Transverse colon (tissue), 4 donors: ENCODE measurements at regions not wholly inside any gene's neighbourhood (a gene's known extent, or its start where the extent isn't known, plus 50 kb on each side); places are given as distances from the start of the nearest gene placed in this dataset.

Source experiments
- DNase-seq: peaks from one replicate; pipeline ENCODE4 v3.0.0-alpha.2; 2019
- H3K27ac ChIP-seq, 4 donors: fragments of 200-600 bp; sonication (generic); 2 replicates each; pipeline ENCODE4 v1.5.1; 2016 to 2018; ENCODE audit warnings: inconsistent platforms in 4 of 4
- H3K27me3 ChIP-seq: fragments of 200-600 bp; sonication (generic); 2 replicates; pipeline ENCODE4 v1.5.1; 2017; ENCODE audit warnings: inconsistent platforms
- H3K36me3 ChIP-seq, 4 donors: fragments of 200-600 bp; sonication (generic); 2 replicates each; pipeline ENCODE4 v1.5.1; 2017 to 2019; ENCODE audit warnings: inconsistent platforms in 4 of 4
- H3K4me1 ChIP-seq, 4 donors: fragments of 200-600 bp; sonication (generic); 2 replicates each; pipeline ENCODE4 v1.5.1; 2017 to 2020; ENCODE audit warnings: inconsistent platforms in 4 of 4
- H3K4me3 ChIP-seq, 4 donors: fragments of 200-600 bp; sonication (generic); 1 replicate in 1 of 4; 2 replicates in 3 of 4; pipeline versions ENCODE4 v1.5.1 to v1.6.1; 2017 to 2019; ENCODE audit warnings: inconsistent platforms in 4 of 4
- H3K9me3 ChIP-seq, 2 donors: fragments of 200-600 bp; sonication (generic); 2 replicates each; pipeline ENCODE4 v1.5.1; 2017 to 2019; ENCODE audit warnings: inconsistent platforms in 2 of 2
- EP300 ChIP-seq: sonication (generic); formaldehyde crosslinking; IDR thresholded peaks from one replicate; pipeline ENCODE4 v1.6.1; 2017; ENCODE audit warnings: antibody characterized with exemption, low read depth
- POLR2A ChIP-seq: fragments of 450-650 bp; IDR thresholded peaks from one replicate; pipeline ENCODE4 v1.6.1; 2016; ENCODE audit warnings: antibody characterized with exemption, mild to moderate bottlenecking, moderate library complexity
- POLR2AphosphoS5 ChIP-seq, 3 donors: sonication (generic); formaldehyde crosslinking; IDR thresholded peaks; one replicate each; pipeline ENCODE4 v1.6.1; 2016; ENCODE audit warnings: antibody characterized with exemption in 3 of 3
- WGBS, 2 donors: methylation state at CpG; one replicate each; pipeline ENCODE4 v1.1.5; 2018; ENCODE audit warnings: low coverage in 1 of 2; 5-methylcytosine and 5-hydroxymethylcytosine counted together
- in situ Hi-C, 4 donors: fragments of 200-750 bp; cut with MboI; loops; one replicate each; pipeline versions ENCODE4 v1.15.0 to v1.15.1; 2017; ENCODE audit warnings: low sequenced_read_pairs in 3 of 4, low pct_ligation_motif_present in 1 of 4, low pct_unique_long_range_greater_than_20kb in 1 of 4
- intact Hi-C: fragments of 100-400 bp; cut with DNase I; formaldehyde crosslinking; loops from one replicate; pipeline ENCODE4 v1.15.1; 2023; ENCODE audit warnings: low total_unique reads
- TF ChIP-seq, protein P1 (sequence below), 5 experiments: fragments of 200-600 bp in 3 of 5; fragments of 450-650 bp in 2 of 5; sonication (generic) in 3 of 5; IDR thresholded peaks; 1 replicate in 2 of 5; 2 replicates in 3 of 5; pipeline ENCODE4 v1.5.1; 2016 to 2017; ENCODE audit warnings: antibody characterized with exemption in 5 of 5, inconsistent platforms in 3 of 5, mild to moderate bottlenecking in 2 of 5, moderate library complexity in 1 of 5

GRCh38 chr7:130999926-131000325, 265.9 kb upstream of the KLF14 start:
- TF ChIP-seq, protein P1, sequence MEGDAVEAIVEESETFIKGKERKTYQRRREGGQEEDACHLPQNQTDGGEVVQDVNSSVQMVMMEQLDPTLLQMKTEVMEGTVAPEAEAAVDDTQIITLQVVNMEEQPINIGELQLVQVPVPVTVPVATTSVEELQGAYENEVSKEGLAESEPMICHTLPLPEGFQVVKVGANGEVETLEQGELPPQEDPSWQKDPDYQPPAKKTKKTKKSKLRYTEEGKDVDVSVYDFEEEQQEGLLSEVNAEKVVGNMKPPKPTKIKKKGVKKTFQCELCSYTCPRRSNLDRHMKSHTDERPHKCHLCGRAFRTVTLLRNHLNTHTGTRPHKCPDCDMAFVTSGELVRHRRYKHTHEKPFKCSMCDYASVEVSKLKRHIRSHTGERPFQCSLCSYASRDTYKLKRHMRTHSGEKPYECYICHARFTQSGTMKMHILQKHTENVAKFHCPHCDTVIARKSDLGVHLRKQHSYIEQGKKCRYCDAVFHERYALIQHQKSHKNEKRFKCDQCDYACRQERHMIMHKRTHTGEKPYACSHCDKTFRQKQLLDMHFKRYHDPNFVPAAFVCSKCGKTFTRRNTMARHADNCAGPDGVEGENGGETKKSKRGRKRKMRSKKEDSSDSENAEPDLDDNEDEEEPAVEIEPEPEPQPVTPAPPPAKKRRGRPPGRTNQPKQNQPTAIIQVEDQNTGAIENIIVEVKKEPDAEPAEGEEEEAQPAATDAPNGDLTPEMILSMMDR (IDR thresholded peaks at IDR 0.05), result no peak
- TF ChIP-seq POLR2AphosphoS5 (IDR thresholded peaks at IDR 0.05) (no peak), POLR2A (no peak), EP300 (no peak)
- Histone ChIP-seq H3K4me1 (peaks cover 22 to 78% (median 55%) of the 10 kb centered on the region in 4 donors), H3K36me3 (no peaks in the 10 kb centered on the region), H3K9me3 (peaks cover 0 to 4% of the 10 kb centered on the region in 2 donors), H3K4me3 (no peak overlapping the region), H3K27me3 (no peaks in the 10 kb centered on the region), H3K27ac (peak overlapping the region in 3 of 4 donors; percentile 50 to 54 (median 53))
- 63 to 67% methylated on average over 4 of the region's 4 CpGs for WGBS, 2 donors
- intact Hi-C loops (no loop called here), in situ Hi-C loops (loop anchor here in 2 of 4 donors (10.0 kb wide), 1 partner anchor 95 kb away; no protein-coding TSS in a partner anchor)
- DNase-seq, result no peak

GRCh38 chr7:131000389-131000788, 266.4 kb upstream of the KLF14 start:
- TF ChIP-seq POLR2AphosphoS5 (IDR thresholded peaks at IDR 0.05), result no peak
- Histone ChIP-seq H3K27me3 (no peaks in the 10 kb centered on the region), H3K27ac (peak overlapping the region in 3 of 4 donors; percentile 50 to 54 (median 53)), H3K9me3 (peaks cover 0 to 4% of the 10 kb centered on the region in 2 donors), H3K4me1 (peaks cover 18 to 78% (median 55%) of the 10 kb centered on the region in 4 donors), H3K4me3 (no peak overlapping the region), H3K36me3 (no peaks in the 10 kb centered on the region)
- WGBS, 2 donors, result 55 to 65% methylated on average over 6 of the region's 6 CpGs
- in situ Hi-C loops, result loop anchor here in 1 of 4 donors (10.0 kb wide), 1 partner anchor 96 kb away; no protein-coding TSS in a partner anchor
- intact Hi-C loops, result no loop called here
- DNase-seq, result no peak

DNA sequence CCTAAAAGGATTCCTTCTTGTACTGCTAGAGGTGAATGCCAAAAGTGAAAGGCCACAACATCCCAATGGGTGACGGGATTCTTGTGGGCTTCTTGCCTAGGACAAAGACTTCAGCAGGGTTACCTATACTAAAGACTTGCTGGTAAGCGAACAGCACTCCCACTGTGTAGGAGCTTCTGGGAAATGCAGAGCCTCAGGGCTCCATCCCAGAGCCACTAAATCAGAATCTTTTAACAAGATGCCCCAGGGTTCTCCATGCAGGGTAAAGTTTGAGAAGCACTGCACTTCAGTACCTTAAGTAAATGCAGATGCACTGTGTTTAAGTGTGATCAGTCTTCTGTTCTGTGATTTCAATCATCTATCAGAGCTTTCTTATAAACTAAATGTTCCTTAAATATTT, 266.9 kb upstream of the KLF14 start:
- Histone ChIP-seq H3K4me1 (peaks cover 14 to 74% (median 51%) of the 10 kb centered on the region in 4 donors), H3K9me3 (peaks cover 0 to 4% of the 10 kb centered on the region in 2 donors), H3K27ac (peak overlapping the region in 2 of 4 donors; percentile 50 to 54), H3K36me3 (no peaks in the 10 kb centered on the region), H3K4me3 (no peak overlapping the region), H3K27me3 (no peaks in the 10 kb centered on the region)
- 91% methylated on average over 1 of the region's 2 CpGs; no CpG with 5 or more reads in 1 of the 2 donors for WGBS, 2 donors
- in situ Hi-C loops (loop anchor here in 1 of 4 donors (10.0 kb wide), 1 partner anchor 96 kb away; no protein-coding TSS in a partner anchor), intact Hi-C loops (no loop called here)
- no peak for DNase-seq
- TF ChIP-seq POLR2A, result no peak

DNA sequence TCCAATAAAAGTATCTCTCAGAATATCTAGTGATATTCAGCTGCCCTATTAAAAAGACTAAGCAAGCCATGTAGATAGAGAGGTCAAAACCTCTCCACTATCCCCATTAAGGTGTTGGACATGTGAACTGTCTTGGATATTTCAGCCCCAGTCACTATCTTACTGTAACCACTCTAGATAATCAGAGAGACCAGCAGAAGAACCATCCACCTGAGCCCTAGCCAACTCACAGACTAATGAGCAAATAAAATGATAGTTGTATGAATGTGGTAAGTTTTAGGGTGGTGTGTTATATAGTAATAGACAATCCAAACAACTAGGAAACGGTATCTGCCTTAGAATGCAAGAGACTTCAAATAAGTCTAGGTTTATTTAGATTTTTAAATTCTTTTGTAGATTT, 268.6 kb upstream of the KLF14 start:
- TF ChIP-seq POLR2A, result no peak
- in situ Hi-C loops (loop anchor here in 1 of 4 donors (10.0 kb wide), 1 partner anchor 98 kb away; no protein-coding TSS in a partner anchor), intact Hi-C loops (no loop called here)
- peaks cover 0 to 4% of the 10 kb centered on the region in 2 donors for H3K9me3 ChIP-seq
- DNase-seq, result no peak
- H3K36me3 ChIP-seq, result no peaks in the 10 kb centered on the region
- peaks cover 10 to 72% (median 43%) of the 10 kb centered on the region in 4 donors for H3K4me1 ChIP-seq
- 92 to 95% methylated on average over 1 of the region's 1 CpG for WGBS, 2 donors
- H3K4me3 ChIP-seq, result no peak overlapping the region
- no peak overlapping the region for H3K27ac ChIP-seq
- H3K27me3 ChIP-seq, result no peaks in the 10 kb centered on the region

DNA sequence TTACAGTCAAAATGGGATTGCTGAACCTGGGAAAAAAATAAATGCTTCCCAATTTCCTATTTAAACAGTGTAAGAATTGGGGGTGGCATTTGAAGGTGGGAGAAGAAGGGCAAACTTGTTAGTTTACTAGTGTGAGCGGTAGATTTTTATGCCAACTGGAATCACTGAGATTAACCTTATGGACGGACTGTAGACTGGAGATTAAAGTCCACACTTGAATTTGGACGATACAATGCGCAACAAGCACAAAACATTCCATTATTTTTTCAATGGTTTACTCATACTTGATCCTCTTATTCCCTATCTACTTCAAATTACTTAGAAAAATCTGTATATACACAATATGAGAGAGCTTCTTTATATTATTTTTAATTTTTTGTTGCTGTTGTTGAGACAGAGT, 269.6 kb upstream of the KLF14 start:
- TF ChIP-seq EP300 (no peak), POLR2A (no peak), POLR2AphosphoS5 (IDR thresholded peaks at IDR 0.05) (no peak)
- TF ChIP-seq, protein P1 (IDR thresholded peaks at IDR 0.05), result no peak
- Histone ChIP-seq H3K27me3 (no peaks in the 10 kb centered on the region), H3K4me1 (peaks cover 14 to 72% (median 44%) of the 10 kb centered on the region in 4 donors), H3K27ac (no peak overlapping the region), H3K4me3 (no peak overlapping the region), H3K9me3 (peaks cover 0 to 4% of the 10 kb centered on the region in 2 donors), H3K36me3 (no peaks in the 10 kb centered on the region)
- no peak for DNase-seq
- intact Hi-C loops (no loop called here), in situ Hi-C loops (loop anchor here in 1 of 4 donors (10.0 kb wide), 1 partner anchor 99 kb away; no protein-coding TSS in a partner anchor)
- 95 to 96% methylated on average over 4 of the region's 4 CpGs for WGBS, 2 donors
